ENCODE measurements at regions not wholly inside any gene's neighbourhood (a gene's known extent, or its start where the extent isn't known, plus 50 kb on each side); places are given as distances from the start of the nearest gene placed in this dataset.
"Not testable (repeated sequence)": the region's sequence is repeated elsewhere in the genome, so short reads cannot be mapped to it uniquely, and the experiment has no call there.

- H3K4me1 ChIP-seq (ENCODE audit: insufficient read depth, low read length), result no peaks in the 10 kb centered on the region
- no peak overlapping the region for H3K9ac ChIP-seq (ENCODE audit: low read depth, low read length)
- peaks cover 9% of the 10 kb centered on the region; the same call in 1 of the 2 replicates for H3K9me3 ChIP-seq (ENCODE audit: control insufficient read depth, insufficient read depth, low read length)
Observed at GRCh38 chr10:57338823-57339558, 928.7 kb downstream of the IPMK start.

GRCh38 chr10:57336865-57337264 lies 930.8 kb downstream of the IPMK start:
- no peaks in the 10 kb centered on the region for H3K36me3 ChIP-seq (ENCODE audit: insufficient read depth, low read length)
- no peak overlapping the region for H3K9ac ChIP-seq (ENCODE audit: low read depth, low read length)
- H3K9me3 ChIP-seq (ENCODE audit: control insufficient read depth, insufficient read depth, low read length), result no peaks in the 10 kb centered on the region
- no peaks in the 10 kb centered on the region for H3K4me1 ChIP-seq (ENCODE audit: insufficient read depth, low read length)

More at GRCh38 chr10:57338823-57339558, 928.7 kb downstream of the IPMK start:
- no peaks in the 10 kb centered on the region for H3K36me3 ChIP-seq (ENCODE audit: insufficient read depth, low read length)

GRCh38 chr10:57336341-57336740 lies 931.4 kb downstream of the IPMK start:
- Histone ChIP-seq H3K9ac (ENCODE audit: low read depth, low read length) (no peak overlapping the region), H3K36me3 (ENCODE audit: insufficient read depth, low read length) (no peaks in the 10 kb centered on the region), H3K4me1 (ENCODE audit: insufficient read depth, low read length) (no peaks in the 10 kb centered on the region), H3K9me3 (ENCODE audit: control insufficient read depth, insufficient read depth, low read length) (no peaks in the 10 kb centered on the region)

GRCh38 chr10:57334523-57334922 lies 933.2 kb downstream of the IPMK start:
- no peaks in the 10 kb centered on the region for H3K36me3 ChIP-seq (ENCODE audit: insufficient read depth, low read length)
- H3K9me3 ChIP-seq (ENCODE audit: control insufficient read depth, insufficient read depth, low read length), result no peaks in the 10 kb centered on the region
- H3K9ac ChIP-seq (ENCODE audit: low read depth, low read length), result no peak overlapping the region
- no peaks in the 10 kb centered on the region for H3K4me1 ChIP-seq (ENCODE audit: insufficient read depth, low read length)

GRCh38 chr10:57333880-57334279 lies 933.8 kb downstream of the IPMK start:
- no peaks in the 10 kb centered on the region for H3K4me1 ChIP-seq (ENCODE audit: insufficient read depth, low read length)

GRCh38 chr10:57321400-57321854 lies 946.3 kb downstream of the IPMK start:
- H3K4me1 ChIP-seq (ENCODE audit: insufficient read depth, low read length); H3K36me3 ChIP-seq (ENCODE audit: insufficient read depth, low read length); H3K9ac ChIP-seq (ENCODE audit: low read depth, low read length); H3K9me3 ChIP-seq (ENCODE audit: control insufficient read depth, insufficient read depth, low read length): not testable (repeated sequence)

More at GRCh38 chr10:57333880-57334279, 933.8 kb downstream of the IPMK start:
- Histone ChIP-seq H3K9ac (ENCODE audit: low read depth, low read length) (no peak overlapping the region), H3K36me3 (ENCODE audit: insufficient read depth, low read length) (no peaks in the 10 kb centered on the region), H3K9me3 (ENCODE audit: control insufficient read depth, insufficient read depth, low read length) (no peaks in the 10 kb centered on the region)

GRCh38 chr10:57320416-57320815 lies 947.3 kb downstream of the IPMK start:
- Histone ChIP-seq H3K4me1 (ENCODE audit: insufficient read depth, low read length) (no peaks in the 10 kb centered on the region), H3K9ac (ENCODE audit: low read depth, low read length) (no peak overlapping the region), H3K9me3 (ENCODE audit: control insufficient read depth, insufficient read depth, low read length) (no peaks in the 10 kb centered on the region)

GRCh38 chr10:57314046-57314445 lies 953.0 kb upstream of the ZWINT start:
- Histone ChIP-seq H3K9ac (ENCODE audit: low read depth, low read length) (no peak overlapping the region), H3K36me3 (ENCODE audit: insufficient read depth, low read length) (no peaks in the 10 kb centered on the region), H3K9me3 (ENCODE audit: control insufficient read depth, insufficient read depth, low read length) (no peaks in the 10 kb centered on the region), H3K4me1 (ENCODE audit: insufficient read depth, low read length) (no peaks in the 10 kb centered on the region)

More at GRCh38 chr10:57320416-57320815, 947.3 kb downstream of the IPMK start:
- no peaks in the 10 kb centered on the region for H3K36me3 ChIP-seq (ENCODE audit: insufficient read depth, low read length)

GRCh38 chr10:57303566-57303965 lies 942.5 kb upstream of the ZWINT start:
- Histone ChIP-seq H3K36me3 (ENCODE audit: insufficient read depth, low read length) (no peaks in the 10 kb centered on the region), H3K4me1 (ENCODE audit: insufficient read depth, low read length) (peaks cover 7% of the 10 kb centered on the region; the same call in 1 of the 2 replicates), H3K9me3 (ENCODE audit: control insufficient read depth, insufficient read depth, low read length) (no peaks in the 10 kb centered on the region), H3K9ac (ENCODE audit: low read depth, low read length) (no peak overlapping the region)

- H3K4me1 ChIP-seq (ENCODE audit: insufficient read depth, low read length), result peaks cover 7% of the 10 kb centered on the region; the same call in 1 of the 2 replicates
- H3K36me3 ChIP-seq (ENCODE audit: insufficient read depth, low read length), result no peaks in the 10 kb centered on the region
- no peak overlapping the region for H3K9ac ChIP-seq (ENCODE audit: low read depth, low read length)
- H3K9me3 ChIP-seq (ENCODE audit: control insufficient read depth, insufficient read depth, low read length), result no peaks in the 10 kb centered on the region
Observed at GRCh38 chr10:57300718-57301117, 939.7 kb upstream of the ZWINT start.

- H3K9me3 ChIP-seq (ENCODE audit: control insufficient read depth, insufficient read depth, low read length), result no peaks in the 10 kb centered on the region
- H3K9ac ChIP-seq (ENCODE audit: low read depth, low read length), result no peak overlapping the region
- no peaks in the 10 kb centered on the region for H3K4me1 ChIP-seq (ENCODE audit: insufficient read depth, low read length)
- no peaks in the 10 kb centered on the region for H3K36me3 ChIP-seq (ENCODE audit: insufficient read depth, low read length)
Observed at GRCh38 chr10:57294698-57295097, 933.6 kb upstream of the ZWINT start.

GRCh38 chr10:57288754-57289153 lies 927.7 kb upstream of the ZWINT start:
- H3K4me1 ChIP-seq (ENCODE audit: insufficient read depth, low read length), result no peaks in the 10 kb centered on the region
- H3K9ac ChIP-seq (ENCODE audit: low read depth, low read length), result no peak overlapping the region
- no peaks in the 10 kb centered on the region for H3K36me3 ChIP-seq (ENCODE audit: insufficient read depth, low read length)
- H3K9me3 ChIP-seq (ENCODE audit: control insufficient read depth, insufficient read depth, low read length), result no peaks in the 10 kb centered on the region

GRCh38 chr10:57262892-57263291 lies 901.8 kb upstream of the ZWINT start:
- Histone ChIP-seq H3K9me3 (ENCODE audit: control insufficient read depth, insufficient read depth, low read length) (no peaks in the 10 kb centered on the region), H3K36me3 (ENCODE audit: insufficient read depth, low read length) (no peaks in the 10 kb centered on the region), H3K4me1 (ENCODE audit: insufficient read depth, low read length) (no peaks in the 10 kb centered on the region), H3K9ac (ENCODE audit: low read depth, low read length) (no peak overlapping the region)

- Histone ChIP-seq H3K36me3 (ENCODE audit: insufficient read depth, low read length) (no peaks in the 10 kb centered on the region), H3K4me1 (ENCODE audit: insufficient read depth, low read length) (no peaks in the 10 kb centered on the region), H3K9ac (ENCODE audit: low read depth, low read length) (no peak overlapping the region), H3K9me3 (ENCODE audit: control insufficient read depth, insufficient read depth, low read length) (no peaks in the 10 kb centered on the region)
Observed at GRCh38 chr10:57260175-57260574, 899.1 kb upstream of the ZWINT start.

GRCh38 chr10:57249615-57250281 lies 888.7 kb upstream of the ZWINT start:
- H3K4me1 ChIP-seq (ENCODE audit: insufficient read depth, low read length), result no peaks in the 10 kb centered on the region
- H3K36me3 ChIP-seq (ENCODE audit: insufficient read depth, low read length), result no peaks in the 10 kb centered on the region
- H3K9ac ChIP-seq (ENCODE audit: low read depth, low read length), result no peak overlapping the region
- H3K9me3 ChIP-seq (ENCODE audit: control insufficient read depth, insufficient read depth, low read length), result no peaks in the 10 kb centered on the region
